ENCODE measurements at regions not wholly inside any gene's neighbourhood (a gene's known extent, or its start where the extent isn't known, plus 50 kb on each side); places are given as distances from the start of the nearest gene placed in this dataset.
"Not testable (repeated sequence)": the region's sequence is repeated elsewhere in the genome, so short reads cannot be mapped to it uniquely, and the experiment has no call there.

GRCh38 chr15:96053031-96053780, 277.3 kb upstream of the NR2F2 start:
- no peak for DNase-seq

GRCh38 chr15:96053781-96054428, 276.6 kb upstream of the NR2F2 start:
- DNase-seq: no peak

- no peak for DNase-seq
Measured at GRCh38 chr15:96054621-96055020, 275.9 kb upstream of the NR2F2 start.

DNA sequence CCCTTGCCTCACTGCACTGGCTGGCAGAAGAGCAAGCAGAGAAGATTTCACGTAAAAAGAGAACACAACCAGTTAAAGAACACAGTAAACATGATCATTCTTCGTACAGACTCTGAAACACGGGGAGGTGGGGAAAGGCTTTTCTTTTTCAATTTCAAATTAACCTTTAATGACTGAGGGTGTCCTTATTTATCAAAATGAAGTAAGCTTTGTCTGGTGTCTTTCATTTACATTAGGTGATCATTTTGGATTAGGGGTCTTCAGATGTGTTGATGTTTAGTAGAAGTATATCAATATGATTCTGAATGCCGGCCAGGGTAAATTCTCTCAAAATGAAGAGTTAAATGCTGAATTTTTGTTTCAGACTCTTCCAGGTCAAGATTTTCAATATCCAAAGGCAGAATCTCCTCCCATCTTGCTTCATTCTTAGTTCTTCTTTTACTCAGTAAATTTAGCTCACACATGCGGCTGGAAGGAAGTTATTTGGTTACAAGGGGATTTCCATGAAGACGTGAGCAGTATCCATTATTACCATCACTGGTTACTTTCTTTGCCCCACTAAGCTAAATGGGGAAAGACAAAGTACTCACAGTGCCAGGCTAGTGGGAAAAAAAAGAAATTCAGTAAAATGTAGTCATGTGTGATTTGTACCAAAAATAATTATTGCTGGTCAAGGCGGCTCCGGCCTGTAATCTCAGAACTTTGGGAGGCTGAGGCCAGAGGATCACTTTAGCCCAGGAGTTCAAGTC, 272.2 kb upstream of the NR2F2 start:
- peak; percentile 3 for DNase-seq

GRCh38 chr15:96058852-96059103, 271.7 kb upstream of the NR2F2 start:
- DNase-seq: not testable (repeated sequence)

DNA sequence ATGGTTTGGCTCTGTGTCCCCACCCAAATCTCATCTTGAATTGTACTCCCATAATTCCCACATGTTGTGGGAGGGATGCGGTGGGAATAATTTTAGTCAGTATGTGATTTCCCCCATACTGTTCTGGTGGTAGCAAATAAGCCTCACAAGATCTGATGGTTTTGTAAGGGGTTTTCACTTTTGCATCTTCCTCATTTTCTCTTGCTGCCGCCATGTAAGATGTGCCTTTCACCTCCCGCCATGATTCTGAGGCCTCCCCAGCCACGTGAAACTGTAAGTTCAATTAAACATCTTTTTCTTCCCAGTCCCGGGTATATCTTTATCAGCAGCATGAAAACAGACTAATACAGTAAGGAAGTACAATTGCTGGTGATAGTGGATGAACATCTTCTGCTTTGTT, 269.9 kb upstream of the NR2F2 start:
- not testable (repeated sequence) for DNase-seq

DNA sequence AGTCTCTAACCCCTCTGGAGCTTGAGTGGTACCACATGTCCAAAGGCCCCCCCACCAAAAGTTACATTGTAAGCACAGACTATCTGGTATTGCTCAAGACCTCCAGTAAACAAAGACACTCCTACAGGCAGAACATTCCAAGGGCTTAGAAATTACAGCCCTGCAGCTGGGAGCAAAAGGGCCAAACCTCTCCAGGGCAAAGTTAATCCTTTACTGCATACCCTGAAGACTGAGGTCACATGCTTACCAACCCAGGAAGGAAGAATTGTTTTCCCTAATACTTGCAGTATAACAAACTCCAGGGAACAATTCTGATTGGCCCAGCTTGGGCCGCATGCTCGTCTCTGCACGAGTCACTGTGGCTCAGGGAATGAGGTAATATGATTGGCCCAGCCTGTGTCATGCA, 266.1 kb upstream of the NR2F2 start:
- no peak for DNase-seq

DNA sequence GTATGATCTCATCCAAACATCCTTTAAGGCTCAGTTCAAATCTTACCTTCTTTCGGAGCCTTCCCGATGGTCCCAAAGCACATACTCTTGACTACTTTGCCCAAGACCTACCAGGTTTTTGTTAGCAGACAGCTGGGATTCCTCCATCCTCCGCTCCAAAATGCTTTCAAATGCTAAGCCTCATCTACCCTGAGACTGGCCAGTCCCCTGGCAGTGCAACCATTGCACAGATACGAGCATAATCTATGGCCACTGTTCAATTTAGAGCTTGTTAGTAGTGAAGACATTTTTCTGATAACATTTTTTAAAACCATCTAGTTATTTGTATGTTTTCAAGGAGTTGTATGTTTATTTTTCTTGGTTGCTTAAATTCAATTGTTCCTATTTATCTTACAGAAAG, 264.4 kb upstream of the NR2F2 start:
- no peak for DNase-seq

DNA sequence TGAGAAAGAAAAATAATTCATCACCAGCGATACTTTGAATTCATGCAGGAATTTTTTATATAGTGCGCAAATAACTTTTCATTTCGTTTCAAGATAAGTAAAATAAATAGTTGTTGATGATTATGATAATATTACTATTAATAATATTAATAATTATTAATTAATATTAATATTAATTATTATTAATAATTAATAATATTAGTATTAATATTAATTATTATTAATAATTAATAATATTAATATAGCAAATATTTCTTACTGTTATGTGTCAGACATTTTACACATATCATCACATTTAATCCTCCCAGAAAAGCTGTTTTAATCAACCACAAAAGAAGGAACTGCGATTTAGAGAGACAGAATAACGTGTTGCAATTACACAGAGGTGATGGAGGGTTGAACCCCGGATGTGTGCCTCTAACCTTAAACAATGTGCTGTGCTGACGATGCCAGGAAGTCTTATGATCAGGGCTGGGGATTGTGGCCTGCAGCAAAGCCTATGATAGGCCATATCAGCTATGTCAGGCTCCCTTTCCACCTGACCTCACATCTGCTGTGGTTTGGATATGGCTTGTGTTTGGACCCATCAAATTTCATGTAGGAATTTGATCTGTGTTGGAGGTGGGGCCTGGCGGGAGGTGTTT, 263.5 kb upstream of the NR2F2 start:
- no peak for DNase-seq

DNA sequence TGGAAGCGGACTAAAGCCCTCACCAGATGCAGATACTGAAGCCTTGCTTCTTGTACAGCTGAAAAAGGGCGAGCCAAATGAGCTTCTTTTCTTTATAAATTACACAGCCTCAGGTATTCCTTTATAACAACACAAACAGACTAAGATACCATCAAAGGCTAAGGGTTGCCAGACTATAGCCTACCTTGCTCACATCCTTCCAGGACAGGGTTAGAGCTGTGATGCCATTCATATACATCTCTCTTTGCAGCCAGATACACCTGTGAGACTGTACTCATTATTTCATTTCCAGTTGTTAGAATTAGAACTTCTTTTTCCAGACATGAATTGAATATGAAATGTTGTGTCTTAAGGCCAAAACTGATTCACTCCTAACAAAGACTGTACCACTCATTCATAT, 262.8 kb upstream of the NR2F2 start:
- no peak for DNase-seq

- DNase-seq: no peak
Measured at GRCh38 chr15:96068897-96069296, 261.6 kb upstream of the NR2F2 start.

GRCh38 chr15:96070636-96071035, 259.9 kb upstream of the NR2F2 start:
- no peak for DNase-seq

DNA sequence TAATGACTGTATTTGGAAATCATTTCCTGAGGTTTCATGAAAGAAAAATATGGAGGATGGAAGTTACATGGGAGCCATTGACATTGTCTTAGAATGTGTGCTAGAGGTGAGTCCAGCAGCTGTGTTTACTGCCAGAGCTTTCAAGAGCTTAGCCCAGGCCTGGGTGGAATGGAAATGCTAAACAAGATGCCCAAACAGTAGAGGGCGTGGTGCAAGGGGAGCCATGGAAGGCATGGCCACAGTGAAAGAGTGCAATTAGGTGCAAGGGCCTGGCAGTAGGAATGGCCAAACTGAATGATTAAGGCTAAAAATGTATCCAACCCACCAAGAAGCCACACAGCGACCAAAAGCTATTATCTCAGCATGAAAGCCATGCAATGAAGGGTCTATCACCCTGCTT, 257.7 kb upstream of the NR2F2 start:
- no peak for DNase-seq

- DNase-seq: no peak
Measured at GRCh38 chr15:96073908-96074307, 256.6 kb upstream of the NR2F2 start.

DNA sequence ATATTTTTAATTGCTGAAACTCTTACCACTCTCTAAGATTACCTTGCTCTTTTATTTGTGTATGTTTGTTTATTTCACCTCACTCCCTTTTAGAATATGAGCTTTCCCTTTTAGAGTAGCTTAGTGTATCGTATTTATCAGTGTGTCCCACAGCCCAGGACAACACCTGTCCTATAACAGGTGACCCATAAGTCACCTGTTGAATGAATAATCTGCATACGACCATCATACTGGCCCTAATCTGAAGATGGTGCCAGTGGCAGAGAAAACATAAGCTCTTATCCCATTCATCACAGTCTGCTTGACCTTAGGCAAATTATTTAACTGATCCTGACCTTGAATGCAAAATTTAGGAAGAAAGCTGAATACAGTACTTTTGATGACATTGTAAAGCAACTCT, 254.6 kb upstream of the NR2F2 start:
- DNase-seq: no peak

- DNase-seq: no peak
Measured at GRCh38 chr15:96076350-96076749, 254.2 kb upstream of the NR2F2 start.

DNA sequence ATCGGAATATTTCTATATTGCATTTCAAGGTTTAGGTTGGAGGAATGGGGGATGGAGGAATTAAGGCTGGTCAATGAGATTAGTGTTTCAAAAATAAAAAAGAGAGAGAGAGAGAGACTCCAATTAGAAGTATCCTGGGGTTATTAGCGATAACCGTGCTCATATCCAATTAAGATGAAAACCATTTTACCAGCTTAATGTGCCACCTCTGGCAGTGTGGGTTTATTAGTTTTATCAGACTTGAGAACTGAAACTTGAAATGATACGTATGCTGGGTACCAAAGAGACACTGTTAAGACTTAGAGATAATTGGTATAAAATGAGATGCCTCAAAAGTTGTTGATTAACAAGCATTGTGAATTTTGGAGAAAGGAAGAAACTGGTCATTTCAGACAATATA, 251.5 kb upstream of the NR2F2 start:
- DNase-seq: no peak

DNA sequence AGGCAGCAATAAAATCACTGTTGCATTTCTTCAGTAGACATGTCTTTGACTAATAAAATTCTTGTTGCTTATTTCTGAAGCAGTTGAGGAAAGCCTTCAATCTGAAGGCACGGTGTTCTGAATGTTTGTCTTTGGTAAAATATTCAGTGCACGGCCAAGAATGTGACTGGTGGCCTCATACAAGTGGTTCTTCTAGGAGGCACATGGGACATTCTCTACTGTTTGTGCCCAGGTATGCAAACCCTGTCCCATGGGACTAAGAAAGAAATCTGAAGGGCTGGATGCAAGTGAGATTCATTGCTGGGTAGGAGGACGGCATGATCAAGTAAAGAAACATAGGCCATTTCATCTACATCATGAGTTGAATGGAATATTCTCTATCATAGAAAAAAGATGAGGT, 250.6 kb upstream of the NR2F2 start:
- DNase-seq: no peak

DNA sequence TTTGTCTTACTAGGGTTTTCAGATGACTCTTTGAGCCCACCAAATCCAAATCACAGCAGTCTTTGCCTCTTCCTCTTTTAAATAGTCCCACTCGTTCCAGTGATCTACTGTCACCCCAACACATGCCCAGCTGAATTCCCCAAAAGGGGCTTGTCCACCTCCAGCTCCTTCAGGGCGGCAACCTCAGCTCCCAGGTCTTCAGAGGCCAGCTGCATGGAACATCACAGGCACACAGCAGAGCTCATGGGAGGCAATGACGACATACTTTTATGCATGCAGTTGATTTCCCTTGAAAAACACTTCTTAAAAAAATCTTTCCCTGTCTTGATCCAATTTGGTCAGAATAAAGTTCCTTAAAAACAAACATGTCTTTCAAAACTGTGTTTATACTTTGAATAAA, 244.3 kb upstream of the NR2F2 start:
- no peak for DNase-seq

DNA sequence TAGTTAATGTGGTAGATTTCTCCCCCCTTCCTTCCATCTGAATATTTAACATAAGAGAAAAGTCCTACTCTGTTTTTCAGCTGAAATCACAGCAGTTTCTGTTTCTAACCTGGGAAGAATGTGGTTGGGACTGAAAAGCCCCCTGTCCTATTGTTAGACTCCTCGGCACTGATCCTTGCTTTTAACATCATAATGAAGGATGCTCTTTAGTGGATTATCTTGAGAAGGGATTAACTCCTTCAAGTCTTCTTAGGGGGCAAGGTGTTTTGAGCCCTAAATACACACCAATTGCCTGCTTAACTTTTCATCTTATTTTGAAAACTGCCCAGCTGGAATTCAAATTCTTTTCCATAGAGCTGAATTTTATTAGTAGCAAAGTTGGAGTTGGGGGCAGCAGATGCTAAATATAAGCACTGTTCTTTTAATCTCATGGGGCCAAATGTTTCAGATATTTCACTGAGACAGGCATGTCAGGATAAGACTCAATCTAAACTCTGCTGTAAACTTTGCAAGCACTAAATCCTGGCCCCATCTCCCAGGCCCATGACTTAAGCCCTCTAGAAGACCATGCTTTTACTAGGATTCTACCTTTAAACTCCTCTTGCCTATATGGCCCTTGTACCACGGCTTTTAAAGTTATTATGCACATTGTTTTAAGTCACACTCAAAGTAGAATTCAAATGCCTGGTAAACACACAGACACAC, 243.2 kb upstream of the NR2F2 start:
- DNase-seq: no peak

GRCh38 chr15:96088650-96089049, 241.8 kb upstream of the NR2F2 start:
- no peak for DNase-seq

GRCh38 chr15:96089405-96090058, 241.0 kb upstream of the NR2F2 start:
- no peak for DNase-seq

- no peak for DNase-seq
Measured at GRCh38 chr15:96092186-96092585, 238.3 kb upstream of the NR2F2 start.

Measured in activated CD4-positive, alpha-beta T cell treated with anti-CD3 and anti-CD28 coated beads, Interleukin-2, amount 50 U/mL, for 16 hours (primary cell).